HG03460 (cell line): ENCODE measurements at regions not wholly inside any gene's neighbourhood (a gene's known extent, or its start where the extent isn't known, plus 50 kb on each side); places are given as distances from the start of the nearest gene placed in this dataset.

Experiments
- ATAC-seq: cut with Tn5 transposase; IDR thresholded peaks from one replicate; pipeline ENCODE4 v1.9.1; 2021; ENCODE audit not compliant: unreplicated experiment

DNA sequence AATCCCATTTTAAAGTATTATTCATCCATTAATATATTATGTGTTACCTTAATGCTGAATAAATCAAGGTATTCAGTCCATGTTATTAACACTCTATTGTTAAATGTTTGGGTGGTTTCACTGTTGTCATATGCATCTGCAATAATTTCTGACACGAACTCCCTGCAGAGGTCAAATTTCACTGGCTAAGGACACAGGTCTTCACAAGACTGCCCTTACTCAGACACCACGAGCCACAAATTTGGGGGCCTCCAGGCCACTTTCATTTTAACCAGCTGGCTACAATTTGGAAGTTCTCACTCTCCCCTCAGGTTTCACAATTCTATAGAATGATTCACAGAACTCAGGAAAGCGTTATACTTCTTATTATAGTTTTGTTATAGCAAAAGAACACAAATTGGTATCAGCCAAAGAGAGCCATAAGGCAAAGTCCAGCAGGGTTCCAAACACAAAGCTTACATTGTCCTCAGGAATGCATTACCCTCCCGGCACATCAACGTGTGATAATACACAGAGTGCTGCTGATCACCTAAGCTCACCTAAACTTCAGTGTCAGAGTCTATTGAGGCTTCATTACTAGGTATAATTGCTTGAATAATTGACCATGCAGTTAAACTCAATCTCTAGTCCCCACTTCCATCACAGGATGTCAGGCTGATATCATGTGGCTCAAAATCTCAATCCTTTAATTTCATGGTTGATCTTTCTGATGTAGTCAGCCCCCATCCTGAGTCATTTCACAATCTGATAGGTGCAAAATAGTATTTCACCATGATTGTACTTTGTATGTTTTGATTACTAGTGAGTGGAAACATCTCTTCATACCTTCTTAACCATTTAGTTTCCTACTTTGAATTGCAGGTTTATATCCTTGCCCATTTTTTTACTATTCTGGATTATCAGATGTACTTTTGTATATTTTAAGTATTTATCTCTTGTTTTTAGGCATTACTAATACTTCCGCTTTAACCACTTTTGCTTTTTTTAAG, 441.4 kb upstream of the AGTR1 start:
- ATAC-seq: no peak

DNA sequence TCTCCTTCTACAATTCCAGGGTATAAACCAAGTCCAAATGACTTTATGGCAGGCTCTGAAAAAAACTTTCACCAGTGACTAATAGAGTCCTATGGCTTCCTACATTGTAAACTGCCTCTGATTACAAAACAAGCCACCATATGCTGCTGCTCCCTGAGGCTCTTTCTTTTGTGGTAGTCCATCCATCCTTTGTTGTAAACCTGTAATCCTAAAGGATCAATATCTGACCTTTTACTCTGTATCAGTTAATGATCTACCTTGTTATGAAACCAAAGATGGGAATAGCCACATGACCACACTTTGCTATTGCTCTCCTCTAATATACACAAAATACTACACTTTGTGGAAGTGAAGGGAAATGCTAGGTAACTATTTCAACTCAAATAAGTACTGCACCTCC, 434.7 kb upstream of the AGTR1 start:
- ATAC-seq: no peak

- no peak for ATAC-seq
Measured at GRCh38 chr3:148265841-148266240, 431.9 kb upstream of the AGTR1 start.

- no peak for ATAC-seq
Measured at GRCh38 chr3:148266341-148266740, 431.4 kb upstream of the AGTR1 start.

DNA sequence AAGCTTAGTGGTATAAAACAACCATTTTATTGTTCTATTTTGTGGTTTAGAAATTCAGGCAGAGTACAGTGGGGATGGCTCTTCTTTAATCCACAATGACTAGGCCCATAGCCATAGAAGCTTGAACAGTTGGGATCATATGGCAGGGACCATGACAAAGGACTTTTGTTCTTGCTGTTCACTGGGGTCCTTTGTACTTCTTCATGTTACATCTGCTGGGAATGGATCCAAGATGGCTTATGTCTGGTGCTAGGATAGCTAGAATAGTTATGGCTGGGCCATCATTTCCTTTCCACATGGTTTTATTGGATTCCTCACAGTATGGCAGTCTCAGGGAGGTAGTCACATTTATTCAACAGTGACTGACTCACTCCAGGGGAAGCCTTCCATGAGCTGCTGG, 427.9 kb upstream of the AGTR1 start:
- ATAC-seq: no peak

DNA sequence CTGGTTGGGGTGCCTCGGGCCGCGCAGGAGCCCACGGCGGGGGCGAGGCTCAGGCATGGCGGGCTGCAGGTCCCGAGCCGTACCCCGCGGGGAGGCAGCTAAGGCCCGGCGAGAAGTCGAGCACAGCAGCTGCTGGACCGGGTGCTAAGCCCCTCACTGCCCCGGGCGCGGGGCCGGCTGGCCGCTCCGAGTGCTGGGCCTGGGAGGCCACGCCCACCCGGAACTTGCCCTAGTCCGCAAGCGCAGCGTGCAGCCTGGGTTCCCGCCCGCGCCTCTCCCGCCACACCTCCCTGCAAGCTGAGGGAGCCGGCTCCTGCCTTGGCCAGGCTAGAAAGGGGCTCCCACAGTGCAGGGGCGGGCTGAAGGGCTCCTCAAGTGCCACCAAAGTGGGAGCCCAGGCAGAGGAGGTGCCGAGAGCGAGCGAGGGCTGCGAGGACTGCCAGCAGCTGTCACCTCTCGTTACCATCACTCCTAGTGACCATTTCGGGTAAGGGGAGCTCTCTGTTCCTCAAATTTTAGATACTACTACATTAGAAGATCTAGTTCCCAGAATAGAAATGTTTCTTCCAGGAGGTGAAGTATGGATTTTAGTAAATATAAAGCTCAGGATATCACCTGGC, 417.0 kb upstream of the AGTR1 start:
- ATAC-seq: no peak

DNA sequence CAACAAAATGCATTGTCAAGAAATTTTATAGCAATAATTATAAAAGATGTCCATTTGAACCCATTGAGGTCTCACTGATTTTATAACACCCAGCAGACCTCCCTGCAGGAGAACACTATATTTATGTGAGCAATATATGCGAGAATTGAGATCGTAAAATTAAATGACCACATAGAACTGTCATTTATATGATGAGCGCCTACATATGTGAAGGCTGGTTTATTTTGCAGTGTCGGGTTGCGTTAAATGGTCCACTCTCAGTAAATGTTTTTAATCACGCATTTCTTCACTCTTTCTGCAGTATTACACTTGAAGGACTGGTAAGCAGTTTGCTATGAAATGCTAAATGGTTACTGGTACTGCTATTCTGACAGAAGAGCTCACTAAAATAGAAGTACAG, 408.5 kb upstream of the AGTR1 start:
- no peak for ATAC-seq

DNA sequence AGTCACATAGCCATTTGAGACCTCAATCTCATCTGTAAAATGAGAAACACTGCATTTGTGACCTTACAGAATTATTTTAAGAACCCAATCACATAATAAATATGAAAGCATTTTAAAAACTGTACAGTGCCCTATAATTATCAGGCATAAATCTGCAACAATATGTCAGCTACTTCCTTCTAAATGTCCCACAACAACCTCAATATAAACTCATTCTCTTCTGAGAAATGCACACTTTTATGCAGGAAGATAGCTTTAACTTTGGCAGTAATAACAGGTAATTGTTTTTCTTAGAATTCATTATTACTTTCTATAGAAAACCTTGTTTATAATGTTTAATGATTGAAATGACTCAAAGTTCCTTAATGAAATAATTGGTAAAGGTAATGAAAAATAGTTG, 400.7 kb upstream of the AGTR1 start:
- ATAC-seq: no peak

GRCh38 chr3:148307443-148307843, 390.3 kb upstream of the AGTR1 start:
- no peak for ATAC-seq

DNA sequence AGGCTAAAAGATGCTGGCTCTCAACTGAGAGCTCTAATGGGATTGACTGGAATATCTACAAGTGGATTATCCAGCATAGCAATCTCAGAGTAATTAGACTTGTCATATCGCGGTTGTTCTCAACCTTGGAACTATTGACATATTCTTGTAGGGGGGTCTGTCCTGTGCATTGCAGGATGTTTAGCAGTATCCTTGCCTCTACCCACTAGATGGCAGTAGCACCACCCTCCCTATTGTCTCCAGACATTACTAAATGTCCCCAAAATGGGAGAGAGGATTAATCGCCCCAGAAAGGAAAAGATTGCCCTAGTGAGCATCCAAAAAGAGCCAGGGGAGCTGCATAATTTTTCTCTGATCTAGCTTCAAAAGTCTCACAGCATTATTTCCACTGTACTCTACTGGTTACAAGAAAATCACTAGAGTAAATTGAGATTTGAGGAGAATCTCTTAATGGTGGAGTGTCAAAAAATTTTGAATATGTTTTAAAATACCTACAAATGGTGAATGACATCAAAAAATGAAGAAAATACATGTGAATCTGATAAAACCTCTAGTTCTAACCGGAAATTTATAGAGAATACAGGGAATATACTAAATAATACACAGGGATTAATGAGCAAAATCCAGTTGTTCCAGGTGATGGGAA, 388.2 kb upstream of the AGTR1 start:
- ATAC-seq: peak; percentile 90

GRCh38 chr3:148315756-148316155, 381.9 kb upstream of the AGTR1 start:
- no peak for ATAC-seq

- ATAC-seq: no peak
Measured at GRCh38 chr3:148318240-148318639, 379.5 kb upstream of the AGTR1 start.

- peak; percentile 93 for ATAC-seq
Measured at GRCh38 chr3:148319161-148319915, 378.4 kb upstream of the AGTR1 start.

- ATAC-seq: no peak
Measured at GRCh38 chr3:148319960-148320359, 377.7 kb upstream of the AGTR1 start.

DNA sequence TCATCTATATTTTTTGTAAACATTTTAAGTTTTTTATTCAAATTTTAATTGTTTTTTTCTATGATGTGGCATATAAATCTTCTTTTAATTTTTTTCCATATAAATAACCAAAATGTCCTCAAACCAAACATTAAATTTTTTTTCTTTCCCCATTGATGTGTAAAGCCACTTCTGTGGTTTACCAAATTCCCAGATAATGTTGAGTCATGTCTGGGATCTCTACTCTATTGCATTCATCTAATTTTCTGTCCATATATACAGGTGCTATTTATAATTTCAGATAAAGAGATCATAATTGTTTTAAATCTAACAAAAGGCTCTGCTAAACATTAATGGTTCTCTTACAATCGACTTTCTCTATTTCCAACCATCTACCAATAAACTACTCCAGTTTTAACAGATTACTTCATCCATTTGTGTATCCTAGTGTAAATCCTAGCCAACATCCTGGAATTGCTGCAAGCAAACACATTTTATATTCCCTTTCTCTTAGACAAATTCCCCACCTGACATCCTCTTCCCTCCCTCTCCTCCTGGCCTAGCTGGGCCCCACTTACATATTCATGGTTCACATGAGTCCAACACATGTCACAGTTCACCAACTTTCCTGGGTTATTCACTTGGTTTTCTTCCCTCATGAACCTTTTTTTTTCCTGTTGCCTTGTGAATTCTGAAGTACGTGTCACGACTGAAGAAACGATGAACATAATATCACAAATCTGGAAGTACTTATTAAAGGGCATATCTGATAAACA, 368.0 kb upstream of the AGTR1 start:
- ATAC-seq: no peak

GRCh38 chr3:148330542-148330941, 367.2 kb upstream of the AGTR1 start:
- ATAC-seq: no peak

GRCh38 chr3:148331081-148331846, 366.4 kb upstream of the AGTR1 start:
- no peak for ATAC-seq

- no peak for ATAC-seq
Measured at GRCh38 chr3:148332509-148332908, 365.2 kb upstream of the AGTR1 start.

GRCh38 chr3:148333091-148333490, 364.6 kb upstream of the AGTR1 start:
- no peak for ATAC-seq

GRCh38 chr3:148335612-148336011, 362.1 kb upstream of the AGTR1 start:
- no peak for ATAC-seq
